NCI-H1105 treated with DMSO at 0.1 percent for 48 hours (cell line): ENCODE measurements at regions not wholly inside any gene's neighbourhood (a gene's known extent, or its start where the extent isn't known, plus 50 kb on each side); places are given as distances from the start of the nearest gene placed in this dataset.
A peak's percentile ranks its signal among the peaks of the same experiment; 100 is the strongest.

Experiments
- DNase-seq: peaks from one replicate; lab custom pipeline; 2025; lab: John Stamatoyannopoulos, UW

- no peak for DNase-seq
Measured at GRCh38 chr3:11089931-11090330, 64.4 kb upstream of the HRH1 start.

DNA sequence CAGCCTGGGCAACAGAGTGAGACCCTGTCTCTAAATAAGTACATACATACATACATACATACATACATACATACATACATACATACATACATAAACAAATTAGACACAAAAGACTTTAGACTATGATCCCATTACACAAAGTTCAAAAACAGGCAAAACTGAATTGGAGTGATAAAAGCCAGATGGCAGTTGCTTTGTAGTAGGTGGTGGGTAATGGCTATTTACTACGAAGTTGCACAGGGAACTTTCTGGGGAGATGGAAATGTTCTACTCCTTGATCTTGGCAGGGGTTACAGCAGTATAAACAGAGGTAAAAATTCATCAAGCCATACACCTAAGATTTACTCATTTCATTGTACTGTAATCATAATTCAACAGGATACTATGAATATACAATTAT, 63.7 kb upstream of the HRH1 start:
- no peak for DNase-seq

DNA sequence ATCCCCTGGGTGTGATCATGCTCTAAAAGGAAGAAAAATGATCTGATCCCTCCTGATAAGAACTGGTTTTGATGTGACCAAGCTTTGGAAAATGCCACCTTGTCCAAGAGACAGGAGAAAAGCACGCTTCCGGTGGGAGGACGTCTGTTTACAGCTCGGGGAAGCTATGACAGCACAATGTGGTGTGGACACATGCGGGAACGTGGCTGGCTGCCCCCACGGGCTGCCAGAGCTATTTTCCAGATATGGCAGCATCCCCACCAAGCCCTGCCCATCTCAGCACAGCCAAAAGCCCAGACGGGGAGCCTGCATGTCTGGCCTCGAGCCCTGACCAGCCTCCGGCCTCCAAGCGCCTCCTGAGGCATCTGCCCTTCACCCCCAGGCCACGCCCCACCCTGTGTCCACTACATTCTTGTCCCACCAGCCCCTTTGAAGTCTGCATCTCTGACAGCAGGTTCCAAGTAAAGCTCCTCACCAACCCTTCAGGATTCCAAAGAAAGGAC, 63.2 kb upstream of the HRH1 start:
- no peak for DNase-seq

GRCh38 chr3:11091791-11092190, 62.5 kb upstream of the HRH1 start:
- DNase-seq: no peak

- no peak for DNase-seq
Measured at GRCh38 chr3:11093823-11094340, 60.4 kb upstream of the HRH1 start.

- DNase-seq: no peak
Measured at GRCh38 chr3:11095932-11096265, 58.4 kb upstream of the HRH1 start.

GRCh38 chr3:11096266-11097139, 57.8 kb upstream of the HRH1 start:
- peak; percentile 14 for DNase-seq

- no peak for DNase-seq
Measured at GRCh38 chr3:11099306-11099705, 55.0 kb upstream of the HRH1 start.
